ENCODE measurements at regions not wholly inside any gene's neighbourhood (a gene's known extent, or its start where the extent isn't known, plus 50 kb on each side); places are given as distances from the start of the nearest gene placed in this dataset.
"Not testable (repeated sequence)": the region's sequence is repeated elsewhere in the genome, so short reads cannot be mapped to it uniquely, and the experiment has no call there.

GRCh38 chr3:184486614-184487013 is 75.0 kb upstream of the EPHB3 start:
- Histone ChIP-seq H3K36me3 (ENCODE audit: insufficient read depth, low read length) (no peaks in the 10 kb centered on the region), H3K4me1 (ENCODE audit: insufficient read depth, low read length) (no peaks in the 10 kb centered on the region), H3K9me3 (ENCODE audit: control insufficient read depth, insufficient read depth, low read length) (no peaks in the 10 kb centered on the region; the same call in 1 of the 2 replicates), H3K9ac (ENCODE audit: low read depth, low read length) (no peak overlapping the region)

- Histone ChIP-seq H3K4me1 (ENCODE audit: insufficient read depth, low read length) (no peaks in the 10 kb centered on the region), H3K9ac (ENCODE audit: low read depth, low read length) (no peak overlapping the region), H3K36me3 (ENCODE audit: insufficient read depth, low read length) (no peaks in the 10 kb centered on the region), H3K9me3 (ENCODE audit: control insufficient read depth, insufficient read depth, low read length) (no peaks in the 10 kb centered on the region; the same call in 1 of the 2 replicates)
Observed at GRCh38 chr3:184488577-184488976, 73.0 kb upstream of the EPHB3 start.

- Histone ChIP-seq H3K9ac (ENCODE audit: low read depth, low read length) (no peak overlapping the region), H3K9me3 (ENCODE audit: control insufficient read depth, insufficient read depth, low read length) (no peaks in the 10 kb centered on the region; the same call in 1 of the 2 replicates), H3K4me1 (ENCODE audit: insufficient read depth, low read length) (no peaks in the 10 kb centered on the region), H3K36me3 (ENCODE audit: insufficient read depth, low read length) (no peaks in the 10 kb centered on the region)
Observed at GRCh38 chr3:184489268-184489841, 72.2 kb upstream of the EPHB3 start.

- peak overlapping the region; percentile 47; the same call in 1 of the 2 replicates for H3K9ac ChIP-seq (ENCODE audit: low read depth, low read length)
- H3K36me3 ChIP-seq (ENCODE audit: insufficient read depth, low read length), result no peaks in the 10 kb centered on the region
- no peaks in the 10 kb centered on the region; the same call in 1 of the 2 replicates for H3K9me3 ChIP-seq (ENCODE audit: control insufficient read depth, insufficient read depth, low read length)
- no peaks in the 10 kb centered on the region for H3K4me1 ChIP-seq (ENCODE audit: insufficient read depth, low read length)
Observed at GRCh38 chr3:184491011-184491576, 70.5 kb upstream of the EPHB3 start.

- Histone ChIP-seq H3K36me3 (ENCODE audit: insufficient read depth, low read length) (no peaks in the 10 kb centered on the region), H3K4me1 (ENCODE audit: insufficient read depth, low read length) (no peaks in the 10 kb centered on the region), H3K9ac (ENCODE audit: low read depth, low read length) (peak overlapping the region; percentile 47; the same call in 1 of the 2 replicates), H3K9me3 (ENCODE audit: control insufficient read depth, insufficient read depth, low read length) (no peaks in the 10 kb centered on the region; the same call in 1 of the 2 replicates)
Observed at GRCh38 chr3:184491867-184492615, 69.5 kb upstream of the EPHB3 start.

GRCh38 chr3:184496933-184497332 is 64.7 kb upstream of the EPHB3 start:
- no peaks in the 10 kb centered on the region for H3K9me3 ChIP-seq (ENCODE audit: control insufficient read depth, insufficient read depth, low read length)
- H3K36me3 ChIP-seq (ENCODE audit: insufficient read depth, low read length), result no peaks in the 10 kb centered on the region
- no peaks in the 10 kb centered on the region for H3K4me1 ChIP-seq (ENCODE audit: insufficient read depth, low read length)
- H3K9ac ChIP-seq (ENCODE audit: low read depth, low read length), result no peak overlapping the region

- no peaks in the 10 kb centered on the region for H3K36me3 ChIP-seq (ENCODE audit: insufficient read depth, low read length)
- H3K9me3 ChIP-seq (ENCODE audit: control insufficient read depth, insufficient read depth, low read length), result no peaks in the 10 kb centered on the region
- H3K9ac ChIP-seq (ENCODE audit: low read depth, low read length), result no peak overlapping the region
Observed at GRCh38 chr3:184497804-184498203, 63.8 kb upstream of the EPHB3 start.

GRCh38 chr3:184498986-184499606 is 62.5 kb upstream of the EPHB3 start:
- Histone ChIP-seq H3K9me3 (ENCODE audit: control insufficient read depth, insufficient read depth, low read length) (0 out of 2 replicates have a peak, but pooled peaks cover 4% of the 10 kb centered on the region), H3K9ac (ENCODE audit: low read depth, low read length) (no peak overlapping the region), H3K36me3 (ENCODE audit: insufficient read depth, low read length) (no peaks in the 10 kb centered on the region), H3K4me1 (ENCODE audit: insufficient read depth, low read length) (no peaks in the 10 kb centered on the region)

More at GRCh38 chr3:184497804-184498203, 63.8 kb upstream of the EPHB3 start:
- H3K4me1 ChIP-seq (ENCODE audit: insufficient read depth, low read length), result no peaks in the 10 kb centered on the region

GRCh38 chr3:184500344-184500923 is 61.2 kb upstream of the EPHB3 start:
- Histone ChIP-seq H3K36me3 (ENCODE audit: insufficient read depth, low read length) (no peaks in the 10 kb centered on the region), H3K9me3 (ENCODE audit: control insufficient read depth, insufficient read depth, low read length) (0 out of 2 replicates have a peak, but pooled peaks cover 4% of the 10 kb centered on the region), H3K9ac (ENCODE audit: low read depth, low read length) (no peak overlapping the region)

GRCh38 chr3:184502123-184502667 is 59.4 kb upstream of the EPHB3 start:
- Histone ChIP-seq H3K36me3 (ENCODE audit: insufficient read depth, low read length) (no peaks in the 10 kb centered on the region), H3K9me3 (ENCODE audit: control insufficient read depth, insufficient read depth, low read length) (0 out of 2 replicates have a peak, but pooled peaks cover 4% of the 10 kb centered on the region), H3K4me1 (ENCODE audit: insufficient read depth, low read length) (no peaks in the 10 kb centered on the region), H3K9ac (ENCODE audit: low read depth, low read length) (no peak overlapping the region)

More at GRCh38 chr3:184500344-184500923, 61.2 kb upstream of the EPHB3 start:
- H3K4me1 ChIP-seq (ENCODE audit: insufficient read depth, low read length), result no peaks in the 10 kb centered on the region

- H3K4me1 ChIP-seq (ENCODE audit: insufficient read depth, low read length); H3K36me3 ChIP-seq (ENCODE audit: insufficient read depth, low read length); H3K9me3 ChIP-seq (ENCODE audit: control insufficient read depth, insufficient read depth, low read length); H3K9ac ChIP-seq (ENCODE audit: low read depth, low read length): not testable (repeated sequence)
Observed at GRCh38 chr3:184502841-184503240, 58.7 kb upstream of the EPHB3 start.

GRCh38 chr3:184503647-184504046 is 57.9 kb upstream of the EPHB3 start:
- H3K9ac ChIP-seq (ENCODE audit: low read depth, low read length), result no peak overlapping the region
- no peaks in the 10 kb centered on the region for H3K4me1 ChIP-seq (ENCODE audit: insufficient read depth, low read length)
- H3K36me3 ChIP-seq (ENCODE audit: insufficient read depth, low read length), result no peaks in the 10 kb centered on the region
- 0 out of 2 replicates have a peak, but pooled peaks cover 4% of the 10 kb centered on the region for H3K9me3 ChIP-seq (ENCODE audit: control insufficient read depth, insufficient read depth, low read length)

GRCh38 chr3:184505076-184505878 is 56.3 kb upstream of the EPHB3 start:
- Histone ChIP-seq H3K36me3 (ENCODE audit: insufficient read depth, low read length) (no peaks in the 10 kb centered on the region), H3K4me1 (ENCODE audit: insufficient read depth, low read length) (peaks cover 4% of the 10 kb centered on the region; the same call in 1 of the 2 replicates), H3K9me3 (ENCODE audit: control insufficient read depth, insufficient read depth, low read length) (0 out of 2 replicates have a peak, but pooled peaks cover 4% of the 10 kb centered on the region), H3K9ac (ENCODE audit: low read depth, low read length) (no peak overlapping the region)

All from ES-I3 (cell line).